CD4-positive, alpha-beta T cell (primary cell): ENCODE measurements at regions not wholly inside any gene's neighbourhood (a gene's known extent, or its start where the extent isn't known, plus 50 kb on each side); places are given as distances from the start of the nearest gene placed in this dataset.
"Not testable (repeated sequence)": the region's sequence is repeated elsewhere in the genome, so short reads cannot be mapped to it uniquely, and the experiment has no call there.

Experiments used
- ATAC-seq: fragments of 200-7000 bp; cut with Tn5 transposase; one replicate; pipeline ENCODE4 v1.10.0; 2022; ENCODE audit warnings: mild to moderate bottlenecking; ENCODE audit not compliant: poor library complexity
- CTCF ChIA-PET: fragments of 350-600 bp; sonication (Branson Sonifier 250); formaldehyde crosslinking; loops from one replicate; lab custom pipeline; 2021; ENCODE audit warnings: antibody characterized with exemption, inconsistent platforms; lab: Charles Lee
- POLR2A ChIA-PET: fragments of 350-600 bp; sonication (Branson Sonifier 250); formaldehyde crosslinking; loops from one replicate; lab custom pipeline; 2021; ENCODE audit warnings: antibody characterized with exemption, inconsistent platforms; lab: Charles Lee
- DNase-seq, 14 experiments: peaks; one replicate each; pipeline ENCODE4 v3.0.0-alpha.2; 2013 to 2020; ENCODE audit warnings: mixed read lengths in 2 of 14
- H3K27ac ChIP-seq, 2 donors: one replicate each; pipeline versions ENCODE4 v1.5.1 to v1.7.0; 2013; ENCODE audit warnings: low read length in 2 of 2, low read depth in 1 of 2, mild to moderate bottlenecking in 1 of 2
- H3K27me3 ChIP-seq, 2 experiments: 1 replicate in 1 of 2; 2 replicates in 1 of 2; pipeline versions ENCODE4 v1.6.1 to v1.7.0; 2013; ENCODE audit warnings: low read length in 2 of 2, control low read depth in 1 of 2, mild to moderate bottlenecking in 1 of 2, moderate library complexity in 1 of 2; ENCODE audit not compliant: insufficient read depth in 2 of 2, control insufficient read depth in 1 of 2
- H3K36me3 ChIP-seq: one replicate; pipeline ENCODE4 v1.6.1; 2013; ENCODE audit warnings: low read length, control low read depth; ENCODE audit not compliant: insufficient read depth
- H3K4me1 ChIP-seq: one replicate; pipeline ENCODE4 v1.6.1; 2013; ENCODE audit warnings: low read length, control low read depth; ENCODE audit not compliant: insufficient read depth
- H3K4me3 ChIP-seq: one replicate; pipeline ENCODE4 v1.5.1; 2013; ENCODE audit warnings: mild to moderate bottlenecking, low read length, moderate library complexity
- H3K9me3 ChIP-seq, 2 experiments: 1 replicate in 1 of 2; 2 replicates in 1 of 2; pipeline versions ENCODE4 v1.6.1 to v1.7.0; 2013; ENCODE audit warnings: low read length in 2 of 2, mild to moderate bottlenecking in 2 of 2, control low read depth in 1 of 2, moderate library complexity in 1 of 2; ENCODE audit not compliant: control insufficient read depth in 1 of 2, insufficient read depth in 1 of 2
- H3K27ac Mint-ChIP-seq: one replicate; pipeline ENCODE4 v1.8.0; 2020; ENCODE audit warnings: mixed read lengths
- H3K27me3 Mint-ChIP-seq: one replicate; pipeline ENCODE4 v1.8.0; 2021; ENCODE audit warnings: mixed read lengths
- H3K36me3 Mint-ChIP-seq: one replicate; pipeline ENCODE4 v1.8.0; 2021; ENCODE audit warnings: low read depth, mixed read lengths
- H3K4me1 Mint-ChIP-seq: one replicate; pipeline ENCODE4 v1.8.0; 2021; ENCODE audit warnings: low read depth, mixed read lengths
- H3K4me3 Mint-ChIP-seq: one replicate; pipeline ENCODE4 v1.8.0; 2020; ENCODE audit warnings: mild to moderate bottlenecking, mixed read lengths
- H3K9me3 Mint-ChIP-seq: one replicate; pipeline ENCODE4 v1.8.0; 2020; ENCODE audit warnings: mixed read lengths
- CTCF ChIP-seq: fragments of 200-600 bp; IDR thresholded peaks from one replicate; pipeline ENCODE4 v1.8.0; 2022; ENCODE audit warnings: antibody characterized with exemption, mild to moderate bottlenecking
- intact Hi-C, 2 experiments: fragments of 100-400 bp; cut with DNase I in 1 of 2; cut with micrococcal nuclease in 1 of 2; formaldehyde crosslinking; loops; one replicate each; pipeline versions ENCODE4 v1.15.1 to v1.9.0; 2023 to 2025; cut with DNase I, micrococcal nuclease

GRCh38 chr13:85985797-85986196, 186.6 kb upstream of the SLITRK6 start:
- H3K4me1 Mint-ChIP-seq = no peaks in the 10 kb centered on the region

GRCh38 chr13:85982102-85982501, 182.9 kb upstream of the SLITRK6 start:
- Mint-ChIP-seq H3K36me3 (no peaks in the 10 kb centered on the region), H3K27ac (no peak overlapping the region), H3K27me3 (no peaks in the 10 kb centered on the region), H3K4me3 (no peak overlapping the region), H3K4me1 (no peaks in the 10 kb centered on the region), H3K9me3 (peaks cover 13% of the 10 kb centered on the region)
- no peak for TF ChIP-seq CTCF
- H3K4me3 ChIP-seq = no peak overlapping the region
- no peaks in the 10 kb centered on the region for H3K27me3 ChIP-seq
- ChIA-PET POLR2A (no interaction called here), CTCF (no interaction called here)
- no peaks in the 10 kb centered on the region for H3K4me1 ChIP-seq
- no peak overlapping the region for H3K27ac ChIP-seq
- ATAC-seq = no peak
- no peak for DNase-seq
- H3K9me3 ChIP-seq = no peaks in the 10 kb centered on the region
- intact Hi-C loops = no loop called here
- no peaks in the 10 kb centered on the region for H3K36me3 ChIP-seq

More at GRCh38 chr13:85985797-85986196, 186.6 kb upstream of the SLITRK6 start:
- Histone ChIP-seq H3K36me3 (no peaks in the 10 kb centered on the region), H3K27me3 (no peaks in the 10 kb centered on the region), H3K4me1 (no peaks in the 10 kb centered on the region), H3K9me3 (peaks cover 0 to 7% of the 10 kb centered on the region in 2 experiments), H3K27ac (no peak overlapping the region), H3K4me3 (no peak overlapping the region)
- Mint-ChIP-seq H3K4me3 (no peak overlapping the region), H3K27me3 (no peaks in the 10 kb centered on the region), H3K36me3 (no peaks in the 10 kb centered on the region), H3K27ac (no peak overlapping the region), H3K9me3 (peaks cover 6% of the 10 kb centered on the region)
- ChIA-PET CTCF (no interaction called here), POLR2A (no interaction called here)
- intact Hi-C loops = no loop called here
- TF ChIP-seq CTCF = no peak
- no peak for ATAC-seq
- DNase-seq = no peak

- H3K9me3 Mint-ChIP-seq = peaks cover 13% of the 10 kb centered on the region
- H3K4me3 ChIP-seq, H3K36me3 Mint-ChIP-seq, H3K4me1 Mint-ChIP-seq, H3K27ac ChIP-seq, intact Hi-C loops, H3K4me3 Mint-ChIP-seq, H3K4me1 ChIP-seq, H3K36me3 ChIP-seq, H3K27me3 Mint-ChIP-seq, H3K27ac Mint-ChIP-seq, ATAC-seq, CTCF ChIA-PET, DNase-seq, H3K9me3 ChIP-seq, POLR2A ChIA-PET, H3K27me3 ChIP-seq: not testable (repeated sequence)
Measured at GRCh38 chr13:85980447-85980846, 181.2 kb upstream of the SLITRK6 start.

DNA sequence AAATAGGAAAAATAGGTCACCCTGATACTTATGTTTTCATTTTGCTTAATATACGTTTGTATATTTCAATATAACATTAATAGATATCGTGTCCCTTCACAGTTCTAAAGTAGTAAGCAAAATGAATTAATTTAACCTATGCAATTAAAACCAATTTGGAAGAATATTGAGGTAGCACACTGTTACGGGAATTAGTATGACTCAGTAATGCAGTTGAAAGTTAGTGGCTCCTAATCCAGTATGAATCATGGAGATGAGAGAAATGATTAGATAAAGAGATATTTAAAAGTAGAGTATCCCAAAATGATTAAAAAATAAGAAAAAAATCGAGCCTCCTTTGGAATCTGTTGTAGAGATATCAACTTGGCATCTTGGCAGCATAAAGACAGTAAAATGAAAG, 177.0 kb upstream of the SLITRK6 start:
- Histone ChIP-seq H3K27me3 (no peaks in the 10 kb centered on the region), H3K9me3 (no peaks in the 10 kb centered on the region), H3K4me1 (no peaks in the 10 kb centered on the region), H3K36me3 (no peaks in the 10 kb centered on the region), H3K27ac (no peak overlapping the region), H3K4me3 (no peak overlapping the region)
- ATAC-seq = no peak
- no peak for DNase-seq
- no peaks in the 10 kb centered on the region for H3K4me1 Mint-ChIP-seq
- CTCF ChIA-PET = no interaction called here
- H3K4me3 Mint-ChIP-seq = no peak overlapping the region
- H3K27ac Mint-ChIP-seq = no peak overlapping the region
- POLR2A ChIA-PET = no interaction called here
- no peaks in the 10 kb centered on the region for H3K36me3 Mint-ChIP-seq
- no peaks in the 10 kb centered on the region for H3K27me3 Mint-ChIP-seq
- TF ChIP-seq CTCF = no peak
- H3K9me3 Mint-ChIP-seq = peaks cover 9% of the 10 kb centered on the region
- intact Hi-C loops = no loop called here
